Colonic mucosa (tissue), 4 donors: ENCODE measurements at regions not wholly inside any gene's neighbourhood (a gene's known extent, or its start where the extent isn't known, plus 50 kb on each side); places are given as distances from the start of the nearest gene placed in this dataset.
"Not testable (repeated sequence)": the region's sequence is repeated elsewhere in the genome, so short reads cannot be mapped to it uniquely, and the experiment has no call there.

Source experiments
- DNase-seq: peaks from one replicate; pipeline ENCODE4 v3.0.0-alpha.2; 2020
- H3K27ac ChIP-seq: fragments of 200-600 bp; one replicate; pipeline ENCODE4 v1.8.0; 2021
- H3K27me3 ChIP-seq: fragments of 200-600 bp; one replicate; pipeline ENCODE4 v1.8.0; 2021
- H3K36me3 ChIP-seq: fragments of 200-600 bp; one replicate; pipeline ENCODE4 v1.8.0; 2021
- H3K4me1 ChIP-seq: fragments of 200-600 bp; one replicate; pipeline ENCODE4 v1.8.0; 2021; ENCODE audit warnings: mild to moderate bottlenecking
- H3K4me3 ChIP-seq: fragments of 200-600 bp; one replicate; pipeline ENCODE4 v1.8.0; 2021
- H3K9ac ChIP-seq, 2 donors: one replicate each; pipeline ENCODE4 v1.7.0; 2013; ENCODE audit warnings: control low read depth in 2 of 2, low read depth in 2 of 2, low read length in 2 of 2
- H3K9me3 ChIP-seq: fragments of 200-600 bp; one replicate; pipeline ENCODE4 v1.8.0; 2021
- CTCF ChIP-seq: fragments of 200-600 bp; IDR thresholded peaks from one replicate; pipeline ENCODE4 v1.8.0; 2022; ENCODE audit warnings: antibody characterized with exemption, mild to moderate bottlenecking
- intact Hi-C: fragments of 100-400 bp; cut with DNase I; formaldehyde crosslinking; loops from one replicate; pipeline ENCODE4 v1.14.1; 2022
- donor health status: healthy.
- donor health status: DM: no; HTN: no; CAD: no.
- donor health status: DM: no; HTN: no; CAD: no.

- Histone ChIP-seq H3K4me3 (no peak overlapping the region), H3K4me1 (no peaks in the 10 kb centered on the region), H3K9ac (no peak overlapping the region), H3K27me3 (no peaks in the 10 kb centered on the region), H3K9me3 (no peaks in the 10 kb centered on the region), H3K27ac (no peak overlapping the region), H3K36me3 (no peaks in the 10 kb centered on the region)
- intact Hi-C loops, result no loop called here
- no peak for DNase-seq
- no peak for TF ChIP-seq CTCF
Observed at GRCh38 chr5:154589511-154589910, 111.5 kb upstream of the HAND1 start.

- H3K9ac ChIP-seq, H3K9me3 ChIP-seq, H3K36me3 ChIP-seq, DNase-seq, intact Hi-C loops, H3K27me3 ChIP-seq, H3K4me1 ChIP-seq, H3K27ac ChIP-seq, H3K4me3 ChIP-seq: not testable (repeated sequence)
Observed at GRCh38 chr5:154588833-154589425, 110.9 kb upstream of the HAND1 start.

- no peak overlapping the region for H3K4me3 ChIP-seq
- H3K4me1 ChIP-seq, result no peaks in the 10 kb centered on the region
- TF ChIP-seq CTCF, result no peak
- H3K36me3 ChIP-seq, result no peaks in the 10 kb centered on the region
- H3K27me3 ChIP-seq, result no peaks in the 10 kb centered on the region
- intact Hi-C loops, result no loop called here
- no peak overlapping the region for H3K27ac ChIP-seq
- DNase-seq, result no peak
- H3K9me3 ChIP-seq, result no peaks in the 10 kb centered on the region
- H3K9ac ChIP-seq, result no peak overlapping the region
Observed at GRCh38 chr5:154588091-154588774, 110.2 kb upstream of the HAND1 start.

GRCh38 chr5:154587123-154588026 lies 109.3 kb upstream of the HAND1 start:
- H3K27me3 ChIP-seq, result no peaks in the 10 kb centered on the region
- intact Hi-C loops, result no loop called here
- H3K9ac ChIP-seq, result no peak overlapping the region
- TF ChIP-seq CTCF, result no peak
- no peak overlapping the region for H3K4me3 ChIP-seq
- H3K4me1 ChIP-seq, result no peaks in the 10 kb centered on the region
- no peak for DNase-seq
- H3K9me3 ChIP-seq, result no peaks in the 10 kb centered on the region
- no peak overlapping the region for H3K27ac ChIP-seq
- H3K36me3 ChIP-seq, result no peaks in the 10 kb centered on the region

- Histone ChIP-seq H3K27me3 (no peaks in the 10 kb centered on the region), H3K36me3 (no peaks in the 10 kb centered on the region), H3K4me1 (no peaks in the 10 kb centered on the region), H3K9ac (no peak overlapping the region), H3K9me3 (no peaks in the 10 kb centered on the region), H3K27ac (no peak overlapping the region), H3K4me3 (no peak overlapping the region)
- no peak for DNase-seq
- intact Hi-C loops, result no loop called here
- no peak for TF ChIP-seq CTCF
Observed at GRCh38 chr5:154583671-154584177, 105.7 kb upstream of the HAND1 start.
